ENCODE measurements at regions not wholly inside any gene's neighbourhood (a gene's known extent, or its start where the extent isn't known, plus 50 kb on each side); places are given as distances from the start of the nearest gene placed in this dataset.

GRCh38 chr4:175947117-175947722, 118.4 kb upstream of the WDR17 start:
- peak in 1 of 2 donors; percentile 34 for DNase-seq (ENCODE audit: low read depth in 2 of 2)

DNA sequence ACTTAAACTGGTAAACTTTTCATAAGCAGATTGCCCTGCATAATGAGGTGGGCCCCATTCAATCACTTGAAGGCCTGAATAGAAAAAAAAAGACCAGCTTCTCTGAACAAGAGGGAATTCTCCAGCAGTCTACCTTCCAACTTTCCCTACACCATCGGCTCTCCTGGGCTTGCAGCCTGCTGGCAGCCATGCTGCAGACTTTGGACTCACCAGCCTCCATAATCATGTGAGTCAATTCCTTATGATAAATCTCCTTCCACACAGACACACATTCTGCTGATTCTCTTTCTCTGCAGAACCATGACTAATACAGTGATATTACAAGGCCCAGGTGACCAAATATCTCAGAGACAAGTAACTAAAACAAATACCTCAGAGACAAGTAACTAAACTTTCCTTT, 113.8 kb upstream of the WDR17 start:
- DNase-seq (ENCODE audit: low read depth in 2 of 2): no peak

DNA sequence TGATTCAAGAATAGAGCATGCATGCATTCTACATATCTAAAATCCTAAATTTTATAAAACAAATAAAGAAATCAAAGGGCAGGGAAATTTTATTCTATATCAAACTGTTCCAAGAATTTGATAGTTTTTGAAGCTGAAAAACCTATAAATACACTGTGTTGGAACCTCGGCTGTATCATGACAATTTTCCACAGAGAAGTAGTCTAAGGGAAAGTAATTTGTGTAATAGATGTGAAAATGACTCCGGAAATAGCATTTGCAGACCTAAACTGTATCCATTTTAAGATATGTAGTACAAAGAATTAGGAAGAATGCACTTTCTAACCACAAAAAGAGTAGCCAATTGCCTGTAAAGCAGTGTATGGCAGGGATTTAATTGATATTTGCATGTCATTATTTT, 112.5 kb upstream of the WDR17 start:
- DNase-seq (ENCODE audit: low read depth in 2 of 2): no peak

GRCh38 chr4:175953960-175954521, 111.6 kb upstream of the WDR17 start:
- DNase-seq (ENCODE audit: low read depth in 2 of 2): no peak

DNA sequence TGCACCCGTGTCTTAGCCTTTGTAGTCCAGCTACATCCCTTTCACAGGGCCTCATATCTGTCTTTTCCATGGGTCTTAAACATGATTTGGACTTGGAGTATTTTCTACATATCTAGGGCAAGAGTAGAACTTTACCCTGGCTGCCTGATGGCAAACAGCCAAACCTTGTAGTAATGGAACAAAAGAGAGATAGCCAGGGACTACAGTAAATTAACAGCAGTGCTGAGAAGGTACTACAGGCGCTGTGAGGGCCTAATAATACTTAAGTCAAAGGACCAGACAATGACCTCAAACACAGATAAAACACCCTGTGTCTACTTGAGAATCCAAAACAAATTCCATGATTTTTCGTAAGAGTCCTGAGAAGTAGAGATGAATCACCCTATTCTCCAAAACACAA, 111.0 kb upstream of the WDR17 start:
- DNase-seq (ENCODE audit: low read depth in 2 of 2): no peak

- DNase-seq (ENCODE audit: low read depth in 2 of 2): no peak
These were observed 104.0 kb upstream of the WDR17 start for GRCh38 chr4:175961604-175962003.

- DNase-seq (ENCODE audit: low read depth in 2 of 2): peak; percentile 21 to 80
These were observed 95.6 kb upstream of the WDR17 start for GRCh38 chr4:175970072-175970471.

DNA sequence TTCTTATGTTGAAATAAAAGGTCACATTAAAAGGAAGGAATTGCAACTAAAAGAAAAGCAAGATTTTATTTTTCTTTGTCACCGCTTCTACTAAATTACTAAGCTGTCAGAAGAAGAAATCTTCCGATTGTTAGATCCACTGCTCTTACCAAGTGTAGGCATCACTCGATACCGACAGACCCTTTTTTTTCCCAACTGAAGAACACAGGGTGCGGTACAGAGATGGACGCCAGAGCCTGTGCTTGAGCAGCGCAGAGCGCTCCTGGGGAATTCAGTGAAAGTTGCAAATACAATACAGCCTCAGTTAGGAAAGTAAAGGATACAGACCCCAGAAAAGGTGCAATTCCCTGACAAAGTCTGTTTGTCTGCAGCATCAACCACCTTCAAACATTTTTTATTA, 94.9 kb upstream of the WDR17 start:
- no peak for DNase-seq (ENCODE audit: low read depth in 2 of 2)

GRCh38 chr4:175971388-175972179, 94.1 kb upstream of the WDR17 start:
- no peak for DNase-seq (ENCODE audit: low read depth in 2 of 2)

- no peak for DNase-seq (ENCODE audit: low read depth in 2 of 2)
These were observed 92.4 kb upstream of the WDR17 start for GRCh38 chr4:175973027-175973923.

DNA sequence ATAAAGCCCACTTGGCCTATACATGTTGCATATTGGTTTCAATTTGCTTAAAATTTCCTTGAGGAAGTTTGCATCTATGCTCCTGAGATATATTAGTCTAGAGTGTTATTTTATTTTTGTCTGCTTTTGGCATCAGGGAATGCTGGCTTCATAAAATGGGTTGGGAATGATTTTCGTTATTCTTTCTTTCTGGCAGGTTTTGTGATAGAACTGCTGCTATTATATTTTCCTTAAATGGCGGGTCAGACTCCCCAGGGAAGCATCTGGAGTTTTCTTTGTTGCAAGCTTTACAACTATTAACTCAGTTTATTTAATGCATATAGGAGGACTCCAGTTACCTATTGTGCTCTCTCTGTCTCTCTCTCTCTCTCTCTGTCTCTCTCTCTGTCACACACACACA, 82.0 kb upstream of the WDR17 start:
- DNase-seq (ENCODE audit: low read depth in 2 of 2): no peak

GRCh38 chr4:175986668-175987067, 79.0 kb upstream of the WDR17 start:
- no peak for DNase-seq (ENCODE audit: low read depth in 2 of 2)

DNA sequence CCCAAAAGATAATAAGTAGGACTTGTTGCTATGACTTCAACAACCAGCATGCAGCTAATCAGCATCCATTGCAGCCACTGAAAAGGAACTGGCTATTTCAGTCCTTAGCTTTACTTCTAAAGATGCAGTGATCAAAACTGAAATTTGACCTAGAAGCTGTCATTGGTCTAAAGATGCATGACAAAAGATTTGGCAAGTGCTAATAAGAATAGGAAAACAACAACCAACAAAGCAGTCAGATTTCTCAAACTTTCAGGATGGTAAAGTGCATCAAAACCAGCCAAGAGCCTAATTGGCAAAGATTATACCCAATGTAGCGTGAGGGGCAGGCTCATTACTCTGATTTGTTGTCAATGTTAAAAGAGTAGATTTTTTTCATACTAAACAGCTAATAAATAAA, 77.1 kb upstream of the WDR17 start:
- DNase-seq (ENCODE audit: low read depth in 2 of 2): no peak

DNA sequence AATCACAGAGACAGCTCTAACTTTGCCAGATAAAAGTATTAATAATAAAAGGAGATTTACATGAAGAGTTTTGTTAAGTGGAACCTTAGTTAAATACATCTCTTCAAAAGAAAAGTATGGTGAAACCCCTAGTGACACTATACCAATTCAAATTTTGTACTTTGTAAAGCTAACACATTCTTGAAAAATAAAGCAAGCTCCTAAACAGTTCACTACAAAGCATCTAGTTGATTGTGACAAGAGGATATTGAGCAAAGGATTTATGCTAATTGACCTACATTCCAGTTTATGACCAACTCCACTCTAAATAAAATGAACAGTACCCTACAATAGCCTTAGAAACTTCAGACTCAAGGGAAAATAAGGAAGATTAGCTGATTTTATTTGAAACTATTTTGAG, 69.4 kb upstream of the WDR17 start:
- no peak for DNase-seq (ENCODE audit: low read depth in 2 of 2)

- DNase-seq (ENCODE audit: low read depth in 2 of 2): no peak
These were observed 68.3 kb upstream of the WDR17 start for GRCh38 chr4:175997291-175997690.

DNA sequence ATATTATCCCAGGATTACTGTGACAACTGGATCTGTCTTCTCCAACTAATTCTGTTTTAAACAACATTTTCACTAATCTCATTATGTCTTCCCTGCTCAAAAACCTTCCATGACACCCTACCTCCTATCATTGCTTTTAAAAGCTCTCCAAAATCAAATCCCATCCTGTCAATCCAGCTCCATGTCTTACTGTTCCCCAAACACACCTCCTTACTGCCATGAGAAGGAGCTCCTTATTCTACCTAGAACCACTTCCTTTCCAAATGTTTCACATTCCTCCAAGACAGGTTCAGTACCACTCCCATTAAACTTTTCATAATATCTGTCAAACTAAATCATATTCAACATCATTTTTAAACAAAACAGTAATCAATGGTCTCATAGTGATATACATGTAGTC, 66.9 kb upstream of the WDR17 start:
- no peak for DNase-seq (ENCODE audit: low read depth in 2 of 2)

DNA sequence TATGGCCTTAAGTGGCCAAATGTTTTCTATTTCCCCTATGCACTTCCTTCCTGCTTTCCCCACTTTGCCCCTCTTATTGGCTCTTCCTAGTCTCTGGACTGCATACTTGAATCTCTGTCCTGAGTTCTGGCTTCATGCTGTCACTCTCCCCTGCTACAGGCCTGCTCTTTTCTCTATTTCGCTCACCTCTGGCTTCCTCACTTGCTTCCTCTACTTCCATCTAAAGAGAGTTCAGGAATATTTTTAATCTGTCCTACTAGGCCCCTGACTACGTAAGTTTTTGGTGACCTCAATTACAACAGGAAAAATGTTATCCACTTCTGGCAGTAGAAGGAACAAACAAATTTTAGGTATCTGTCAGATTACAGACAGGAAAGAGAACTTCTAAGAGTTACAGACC, 65.7 kb upstream of the WDR17 start:
- no peak for DNase-seq (ENCODE audit: low read depth in 2 of 2)

DNA sequence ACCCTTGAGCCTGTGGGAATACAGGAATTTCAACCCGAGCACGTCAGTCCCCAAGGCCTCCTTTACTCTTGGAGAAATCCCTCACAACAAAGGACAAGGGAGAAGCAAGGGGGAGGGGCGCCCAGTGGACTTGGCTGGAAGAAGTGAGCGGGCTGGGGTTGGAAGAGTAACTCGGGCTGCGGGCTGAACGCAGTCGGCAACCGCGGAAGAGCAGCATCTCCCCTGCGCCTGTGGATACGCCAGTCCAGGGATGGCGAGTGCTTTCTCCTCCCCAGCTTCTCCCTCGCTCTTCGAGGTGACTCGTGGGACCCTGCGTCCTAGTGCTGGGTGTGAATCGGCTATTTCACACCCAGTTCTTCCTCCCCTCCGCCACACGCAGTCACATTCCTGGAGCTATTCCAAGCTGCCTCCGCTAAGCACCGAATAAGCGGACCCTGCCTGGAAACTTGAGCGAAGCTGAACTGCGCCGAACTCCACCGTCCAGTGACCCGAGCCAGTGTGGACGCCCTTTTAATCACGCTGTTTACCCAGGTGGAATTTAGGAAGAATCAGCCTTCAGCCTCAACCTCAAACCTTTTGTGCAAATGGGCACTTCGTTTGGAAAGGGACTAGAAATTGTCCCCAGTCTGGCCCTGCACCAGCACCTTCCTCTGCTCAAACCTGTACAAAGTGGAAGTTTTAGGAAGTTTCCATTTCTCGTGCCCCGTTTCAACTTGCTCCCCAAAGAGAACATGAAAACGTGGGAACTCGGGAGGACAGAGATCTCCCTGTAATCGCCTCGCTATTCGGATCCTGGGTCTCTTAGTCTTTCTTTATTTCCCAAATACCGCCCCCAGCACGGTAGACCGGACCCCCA, 64.3 kb upstream of the WDR17 start:
- DNase-seq (ENCODE audit: low read depth in 2 of 2): peak; percentile 1 to 14

DNA sequence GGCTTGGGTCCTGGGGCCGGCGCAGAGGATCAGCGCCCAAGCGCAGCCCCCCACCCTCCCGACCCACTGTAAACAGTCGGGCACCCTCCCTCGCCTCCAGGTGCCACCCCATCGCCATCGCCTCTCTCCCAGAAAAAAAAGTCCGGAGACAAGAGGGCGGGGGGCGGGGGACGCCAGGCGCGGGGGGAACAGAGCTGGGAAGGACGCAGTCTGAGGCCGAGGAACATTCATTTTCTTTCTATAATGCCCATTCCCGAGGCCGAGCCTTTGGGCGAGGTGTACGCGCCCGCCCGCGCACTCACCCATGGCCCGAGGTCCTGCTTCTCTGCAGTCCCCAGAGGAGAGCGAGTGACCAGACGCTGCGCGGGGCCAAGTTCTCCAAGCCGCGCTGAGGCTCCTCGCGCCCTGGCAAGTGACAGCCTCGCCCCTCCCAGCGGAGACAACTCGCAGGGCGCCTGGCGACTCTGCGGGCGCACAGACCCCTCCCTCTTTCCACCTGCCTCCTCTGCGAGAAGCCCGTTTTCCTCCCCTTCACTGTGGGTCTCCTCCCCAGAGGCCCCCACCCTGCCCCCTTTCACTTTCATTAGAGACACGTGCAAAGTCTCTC, 63.5 kb upstream of the WDR17 start:
- DNase-seq (ENCODE audit: low read depth in 2 of 2): no peak

GRCh38 chr4:176005766-176006165, 59.9 kb upstream of the WDR17 start:
- no peak for DNase-seq (ENCODE audit: low read depth in 2 of 2)

DNA sequence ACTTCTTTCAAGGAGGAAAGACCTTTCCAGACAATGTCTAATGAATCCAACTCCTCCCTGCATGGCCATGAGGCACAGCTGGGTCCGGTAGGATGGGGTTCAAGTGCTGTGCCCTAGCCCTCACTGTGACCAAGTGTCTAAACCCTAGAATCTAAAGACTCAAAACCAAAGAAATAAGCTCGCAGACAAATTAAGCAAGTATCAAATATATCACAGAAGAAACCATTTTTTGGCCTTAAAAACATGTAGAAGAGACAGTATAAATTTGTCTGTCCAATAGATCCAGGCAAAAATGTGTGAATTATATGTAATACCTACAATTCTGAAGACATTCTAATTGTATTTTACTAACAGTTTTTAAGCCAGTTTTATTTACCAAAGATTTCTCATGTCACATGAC, 56.4 kb upstream of the WDR17 start:
- DNase-seq (ENCODE audit: low read depth in 2 of 2): no peak

Measured in dermis microvascular lymphatic vessel endothelial cell (primary cell).